ENCODE measurements at regions not wholly inside any gene's neighbourhood (a gene's known extent, or its start where the extent isn't known, plus 50 kb on each side); places are given as distances from the start of the nearest gene placed in this dataset.

- no peak for TF ChIP-seq TRIM25 (IDR thresholded peaks at IDR 0.05; ENCODE audit: borderline replicate concordance)
Observed at GRCh38 chr3:132777171-132777570, 55.0 kb upstream of the NPHP3 start (continued).

DNA sequence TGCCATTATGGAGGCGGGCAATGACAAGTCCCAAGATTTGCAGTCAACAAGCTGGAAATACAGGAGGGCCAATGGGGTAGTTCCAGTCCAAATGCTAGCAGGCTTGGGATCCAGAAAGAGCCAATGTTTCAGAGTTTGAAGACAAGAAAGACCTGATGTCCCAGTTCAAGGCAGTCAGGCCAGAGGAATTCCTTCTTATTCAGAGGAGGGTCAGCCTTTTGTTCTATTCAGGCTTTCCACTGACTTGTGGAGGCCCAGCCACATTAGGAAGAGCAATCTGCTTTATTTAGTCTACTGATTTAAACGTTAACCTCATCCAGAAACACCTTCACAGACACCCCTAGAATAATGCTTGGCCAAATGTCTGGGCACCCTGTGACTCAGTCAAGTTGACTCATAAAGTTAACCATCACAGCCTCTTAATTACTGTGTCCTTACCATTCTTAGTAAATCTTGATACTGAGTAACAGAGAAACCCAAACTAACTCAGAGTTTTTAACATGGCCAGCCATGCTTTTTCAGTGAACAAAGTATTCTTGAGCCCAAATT is 50.9 kb upstream of the NPHP3 start:
- no peaks in the 10 kb centered on the region for H3K9me3 ChIP-seq (replicated peaks; ENCODE audit: control insufficient read depth, insufficient read depth, low read depth, low read length)
- no peaks in the 10 kb centered on the region for H4K20me1 ChIP-seq (replicated peaks; ENCODE audit: control insufficient read depth, insufficient read depth, low read length)
- no peaks in the 10 kb centered on the region for H3K9me1 ChIP-seq (ENCODE audit: control insufficient read depth, insufficient read depth, low read length)
- in situ Hi-C loops (cut with MboI) (no loop called here), intact Hi-C loops (cut with micrococcal nuclease) (no loop called here)
- H3K79me2 ChIP-seq (ENCODE audit: control insufficient read depth, insufficient read depth, low read length) = no peaks in the 10 kb centered on the region
- no peaks in the 10 kb centered on the region for H3K36me3 ChIP-seq (ENCODE audit: control insufficient read depth, insufficient read depth, low read length)
- WGBS (ENCODE audit: insufficient coverage, low coverage, missing lambda C conversion rate) = 25% methylated on average over 2 of the region's 2 CpGs
- POLR2A ChIA-PET = no interaction called here
- DNase-seq (ENCODE audit: extremely low read depth in 1 of 4, low spot score in 3 of 4) (no peak), FAIRE-seq (no peak), ATAC-seq (no peak)
- H3K4me2 ChIP-seq (ENCODE audit: insufficient read depth, low read length) = no peak overlapping the region
- no peaks in the 10 kb centered on the region for H3K4me1 ChIP-seq (replicated peaks in 1 of 2; ENCODE audit: control insufficient read depth in 2 of 2, insufficient read depth in 2 of 2, low read length in 2 of 2)
- no peak overlapping the region for H3K9ac ChIP-seq (ENCODE audit: insufficient read depth in 1 of 2, low read depth in 2 of 2, low read length in 2 of 2)
- TF ChIP-seq ZNF764 (CRISPR knock-in tag; IDR thresholded peaks at IDR 0.05; ENCODE audit: low read depth) (no peak), TEAD4 (IDR thresholded peaks at IDR 0.05; ENCODE audit: low read length) (no peak), TEAD4 (CRISPR knock-in tag; IDR thresholded peaks at IDR 0.05; ENCODE audit: borderline replicate concordance) (no peak), NR2C1 (IDR thresholded peaks at IDR 0.05) (no peak), NR2C1 (tag; IDR thresholded peaks at IDR 0.05) (no peak), ZNF184 (CRISPR knock-in tag; IDR thresholded peaks at IDR 0.05) (no peak), FOXA1 (IDR thresholded peaks at IDR 0.05; ENCODE audit: borderline replicate concordance) (no peak)
- TF ChIP-seq, protein P1, sequence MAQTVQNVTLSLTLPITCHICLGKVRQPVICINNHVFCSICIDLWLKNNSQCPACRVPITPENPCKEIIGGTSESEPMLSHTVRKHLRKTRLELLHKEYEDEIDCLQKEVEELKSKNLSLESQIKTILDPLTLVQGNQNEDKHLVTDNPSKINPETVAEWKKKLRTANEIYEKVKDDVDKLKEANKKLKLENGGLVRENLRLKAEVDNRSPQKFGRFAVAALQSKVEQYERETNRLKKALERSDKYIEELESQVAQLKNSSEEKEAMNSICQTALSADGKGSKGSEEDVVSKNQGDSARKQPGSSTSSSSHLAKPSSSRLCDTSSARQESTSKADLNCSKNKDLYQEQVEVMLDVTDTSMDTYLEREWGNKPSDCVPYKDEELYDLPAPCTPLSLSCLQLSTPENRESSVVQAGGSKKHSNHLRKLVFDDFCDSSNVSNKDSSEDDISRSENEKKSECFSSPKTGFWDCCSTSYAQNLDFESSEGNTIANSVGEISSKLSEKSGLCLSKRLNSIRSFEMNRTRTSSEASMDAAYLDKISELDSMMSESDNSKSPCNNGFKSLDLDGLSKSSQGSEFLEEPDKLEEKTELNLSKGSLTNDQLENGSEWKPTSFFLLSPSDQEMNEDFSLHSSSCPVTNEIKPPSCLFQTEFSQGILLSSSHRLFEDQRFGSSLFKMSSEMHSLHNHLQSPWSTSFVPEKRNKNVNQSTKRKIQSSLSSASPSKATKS (CRISPR knock-in tag; IDR thresholded peaks at IDR 0.05) = no peak
- TF ChIP-seq, protein P2, sequence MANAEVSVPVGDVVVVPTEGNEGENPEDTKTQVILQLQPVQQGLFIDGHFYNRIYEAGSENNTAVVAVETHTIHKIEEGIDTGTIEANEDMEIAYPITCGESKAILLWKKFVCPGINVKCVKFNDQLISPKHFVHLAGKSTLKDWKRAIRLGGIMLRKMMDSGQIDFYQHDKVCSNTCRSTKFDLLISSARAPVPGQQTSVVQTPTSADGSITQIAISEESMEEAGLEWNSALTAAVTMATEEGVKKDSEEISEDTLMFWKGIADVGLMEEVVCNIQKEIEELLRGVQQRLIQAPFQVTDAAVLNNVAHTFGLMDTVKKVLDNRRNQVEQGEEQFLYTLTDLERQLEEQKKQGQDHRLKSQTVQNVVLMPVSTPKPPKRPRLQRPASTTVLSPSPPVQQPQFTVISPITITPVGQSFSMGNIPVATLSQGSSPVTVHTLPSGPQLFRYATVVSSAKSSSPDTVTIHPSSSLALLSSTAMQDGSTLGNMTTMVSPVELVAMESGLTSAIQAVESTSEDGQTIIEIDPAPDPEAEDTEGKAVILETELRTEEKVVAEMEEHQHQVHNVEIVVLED (CRISPR knock-in tag; IDR thresholded peaks at IDR 0.05) = no peak
- no peaks in the 10 kb centered on the region for H3K27me3 ChIP-seq (ENCODE audit: control insufficient read depth in 2 of 2, insufficient read depth in 2 of 2, low read length in 2 of 2)
- no peak overlapping the region for H2AFZ ChIP-seq (ENCODE audit: low read depth, low read length)
- CTCF ChIA-PET (ENCODE audit: low intra/inter-chr PET ratio) = no interaction called here
- H3K27ac ChIP-seq (ENCODE audit: extremely low read depth, low read depth, low read length) = no peak overlapping the region
- BruUV-seq (replicated peaks) = no TSS peak
- H3K4me3 ChIP-seq = no peak overlapping the region
